ENCODE measurements at regions not wholly inside any gene's neighbourhood (a gene's known extent, or its start where the extent isn't known, plus 50 kb on each side); places are given as distances from the start of the nearest gene placed in this dataset.

DNA sequence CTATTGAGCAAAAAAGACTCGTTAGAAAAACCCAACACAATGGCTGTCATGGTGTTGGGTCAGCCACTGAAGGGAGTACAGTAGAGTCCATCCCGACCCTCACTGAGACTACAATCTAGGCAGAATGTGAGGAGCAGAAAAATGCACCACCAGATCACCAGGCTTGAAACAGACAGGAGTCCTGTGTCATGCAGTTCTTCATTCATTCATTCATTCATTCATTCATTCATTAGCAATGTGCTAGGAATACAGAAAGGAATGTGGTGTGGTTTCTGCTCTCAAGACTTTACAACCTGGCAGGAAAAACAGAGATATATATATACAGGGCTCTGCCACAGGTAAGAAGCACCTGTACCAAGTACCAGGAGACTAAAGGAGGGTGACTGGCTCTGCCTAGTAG, 392.3 kb downstream of the OMA1 start:
- DNase-seq (ENCODE audit: low read depth, low spot score) (no peak), ATAC-seq (no peak)
- Histone ChIP-seq H3K9me2 (ENCODE audit: insufficient read depth) (no peaks in the 10 kb centered on the region), H3K4me2 (ENCODE audit: low read length) (no peak overlapping the region), H2AFZ (ENCODE audit: low read depth, low read length, poor library complexity, severe bottlenecking) (no peak overlapping the region), H3K9ac (ENCODE audit: low read length) (no peak overlapping the region), H3K4me1 (ENCODE audit: control insufficient read depth in 1 of 2, insufficient read depth in 2 of 2, low read length in 2 of 2) (no peaks in the 10 kb centered on the region), H3K9me3 (ENCODE audit: control insufficient read depth in 1 of 2, insufficient read depth in 1 of 2, low read depth in 1 of 2, low read length in 2 of 2) (no peaks in the 10 kb centered on the region), H3K36me3 (ENCODE audit: control insufficient read depth in 1 of 2, insufficient read depth in 2 of 2, low read length in 2 of 2) (no peaks in the 10 kb centered on the region), H3K79me2 (ENCODE audit: insufficient read depth, low read length) (no peaks in the 10 kb centered on the region), H3K4me3 (replicated peaks in 1 of 2; ENCODE audit: low read depth in 1 of 2, low read length in 2 of 2) (no peak overlapping the region), H3K27ac (ENCODE audit: low read depth, low read length) (no peak overlapping the region), H3K27me3 (ENCODE audit: insufficient read depth, low read length) (peaks cover 24% of the 10 kb centered on the region), H4K20me1 (ENCODE audit: insufficient read depth) (no peaks in the 10 kb centered on the region)
- intact Hi-C loops (cut with micrococcal nuclease) = no loop called here
- BruUV-seq (replicated peaks) = no TSS peak
- ChIA-PET RAD21 (ENCODE audit: low non-redundant PET in 1 of 2, low total read pairs in 2 of 2, uncharacterized antibody in 2 of 2, unreplicated experiment in 2 of 2) (no interaction called here), CTCF (no interaction called here), POLR2A (no interaction called here)
- TF ChIP-seq CBX3 (IDR thresholded peaks at IDR 0.05; ENCODE audit: low read depth) (no peak), POLR2A (IDR thresholded peaks at IDR 0.05; ENCODE audit: borderline replicate concordance, extremely low read depth, insufficient read depth, insufficient read length) (no peak), RAD21 (IDR thresholded peaks at IDR 0.05; ENCODE audit: low read depth) (no peak), EZH2 (IDR thresholded peaks at IDR 0.05) (no peak), CEBPB (IDR thresholded peaks at IDR 0.05; ENCODE audit: low read depth) (no peak), SIN3A (IDR thresholded peaks at IDR 0.05; ENCODE audit: low read depth) (no peak), TCF7L2 (IDR thresholded peaks at IDR 0.05; ENCODE audit: borderline replicate concordance, extremely low read depth, insufficient read depth, insufficient read length) (no peak), JUND (IDR thresholded peaks at IDR 0.05) (no peak), EGR1 (IDR thresholded peaks at IDR 0.05; ENCODE audit: low read depth) (no peak), ZFX (IDR thresholded peaks at IDR 0.05) (no peak), EZH2phosphoT487 (IDR thresholded peaks at IDR 0.05; ENCODE audit: borderline replicate concordance) (no peak), SP1 (IDR thresholded peaks at IDR 0.05; ENCODE audit: low read depth) (no peak), POLR2AphosphoS5 (IDR thresholded peaks at IDR 0.05; ENCODE audit: low read depth, low read length) (no peak), ELF1 (IDR thresholded peaks at IDR 0.05; ENCODE audit: borderline replicate concordance, low read depth) (no peak), YY1 (IDR thresholded peaks at IDR 0.05; ENCODE audit: extremely low read depth, insufficient replicate concordance, low read depth, low read length) (no peak)
- TF ChIP-seq, protein P1, sequence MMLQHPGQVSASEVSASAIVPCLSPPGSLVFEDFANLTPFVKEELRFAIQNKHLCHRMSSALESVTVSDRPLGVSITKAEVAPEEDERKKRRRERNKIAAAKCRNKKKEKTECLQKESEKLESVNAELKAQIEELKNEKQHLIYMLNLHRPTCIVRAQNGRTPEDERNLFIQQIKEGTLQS (IDR thresholded peaks at IDR 0.05) = no peak
- TF ChIP-seq, protein P2, sequence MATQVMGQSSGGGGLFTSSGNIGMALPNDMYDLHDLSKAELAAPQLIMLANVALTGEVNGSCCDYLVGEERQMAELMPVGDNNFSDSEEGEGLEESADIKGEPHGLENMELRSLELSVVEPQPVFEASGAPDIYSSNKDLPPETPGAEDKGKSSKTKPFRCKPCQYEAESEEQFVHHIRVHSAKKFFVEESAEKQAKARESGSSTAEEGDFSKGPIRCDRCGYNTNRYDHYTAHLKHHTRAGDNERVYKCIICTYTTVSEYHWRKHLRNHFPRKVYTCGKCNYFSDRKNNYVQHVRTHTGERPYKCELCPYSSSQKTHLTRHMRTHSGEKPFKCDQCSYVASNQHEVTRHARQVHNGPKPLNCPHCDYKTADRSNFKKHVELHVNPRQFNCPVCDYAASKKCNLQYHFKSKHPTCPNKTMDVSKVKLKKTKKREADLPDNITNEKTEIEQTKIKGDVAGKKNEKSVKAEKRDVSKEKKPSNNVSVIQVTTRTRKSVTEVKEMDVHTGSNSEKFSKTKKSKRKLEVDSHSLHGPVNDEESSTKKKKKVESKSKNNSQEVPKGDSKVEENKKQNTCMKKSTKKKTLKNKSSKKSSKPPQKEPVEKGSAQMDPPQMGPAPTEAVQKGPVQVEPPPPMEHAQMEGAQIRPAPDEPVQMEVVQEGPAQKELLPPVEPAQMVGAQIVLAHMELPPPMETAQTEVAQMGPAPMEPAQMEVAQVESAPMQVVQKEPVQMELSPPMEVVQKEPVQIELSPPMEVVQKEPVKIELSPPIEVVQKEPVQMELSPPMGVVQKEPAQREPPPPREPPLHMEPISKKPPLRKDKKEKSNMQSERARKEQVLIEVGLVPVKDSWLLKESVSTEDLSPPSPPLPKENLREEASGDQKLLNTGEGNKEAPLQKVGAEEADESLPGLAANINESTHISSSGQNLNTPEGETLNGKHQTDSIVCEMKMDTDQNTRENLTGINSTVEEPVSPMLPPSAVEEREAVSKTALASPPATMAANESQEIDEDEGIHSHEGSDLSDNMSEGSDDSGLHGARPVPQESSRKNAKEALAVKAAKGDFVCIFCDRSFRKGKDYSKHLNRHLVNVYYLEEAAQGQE (IDR thresholded peaks at IDR 0.05; ENCODE audit: low read depth) = no peak
